ENCODE measurements at regions not wholly inside any gene's neighbourhood (a gene's known extent, or its start where the extent isn't known, plus 50 kb on each side); places are given as distances from the start of the nearest gene placed in this dataset.
A peak's percentile ranks its signal among the peaks of the same experiment; 100 is the strongest.

DNA sequence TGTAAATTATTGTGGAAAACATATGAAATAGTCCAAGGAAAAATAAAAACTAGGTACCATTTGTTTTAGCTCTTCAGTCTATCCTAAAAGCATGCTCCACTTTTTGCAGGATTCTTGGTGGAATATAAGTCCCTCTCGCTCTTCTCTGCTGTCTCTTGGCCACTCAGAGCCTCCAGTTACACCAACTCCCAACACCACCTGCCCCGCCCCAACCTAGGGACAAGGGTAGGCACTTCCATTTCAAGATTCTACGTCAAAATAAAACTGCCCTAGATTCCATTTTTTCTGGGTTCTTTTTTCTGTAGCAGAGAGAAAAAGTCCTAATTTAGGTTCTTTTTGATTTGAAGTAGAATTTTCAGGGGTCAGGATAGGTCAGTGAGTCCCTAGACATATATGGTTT lies 1036.2 kb upstream of the POU3F3 start:
- no peak overlapping the region for H2AFZ ChIP-seq
- Mint-ChIP-seq H3K27me3 (ENCODE audit: insufficient read depth, low read depth, poor library complexity) (peaks cover 2% of the 10 kb centered on the region), H3K36me3 (ENCODE audit: low read depth) (peaks cover 3% of the 10 kb centered on the region; the same call in 1 of the 3 replicates), H3K4me3 (no peak overlapping the region), H3K27ac (peak overlapping the region; percentile 33; the same call in 1 of the 2 replicates), H3K9me3 (no peaks in the 10 kb centered on the region), H3K4me1 (peaks cover 28% of the 10 kb centered on the region)
- DNase-seq (ENCODE audit: low spot score) (peak; percentile 17), ATAC-seq (peak; percentile 73)
- no peak overlapping the region for H3K4me3 ChIP-seq
- H3K36me3 ChIP-seq (ENCODE audit: insufficient read depth) = no peaks in the 10 kb centered on the region
- H3F3A ChIP-seq (replicated peaks; ENCODE audit: low read depth) = no peaks in the 10 kb centered on the region
- 0 out of 2 replicates have a peak, but pooled peaks cover 3% of the 10 kb centered on the region for H3K9me2 ChIP-seq (ENCODE audit: insufficient read depth)
- H3K27ac ChIP-seq (ENCODE audit: low read depth) = no peak overlapping the region
- no peaks in the 10 kb centered on the region for H4K20me1 ChIP-seq (replicated peaks; ENCODE audit: insufficient read depth)
- peak overlapping the region; percentile 21 for H3K4me2 ChIP-seq
- peaks cover 24% of the 10 kb centered on the region for H3K4me1 ChIP-seq (ENCODE audit: insufficient read depth)
- TF ChIP-seq NANOG (IDR thresholded peaks at IDR 0.05; ENCODE audit: borderline replicate concordance) = no peak
- TF ChIP-seq, protein P1, sequence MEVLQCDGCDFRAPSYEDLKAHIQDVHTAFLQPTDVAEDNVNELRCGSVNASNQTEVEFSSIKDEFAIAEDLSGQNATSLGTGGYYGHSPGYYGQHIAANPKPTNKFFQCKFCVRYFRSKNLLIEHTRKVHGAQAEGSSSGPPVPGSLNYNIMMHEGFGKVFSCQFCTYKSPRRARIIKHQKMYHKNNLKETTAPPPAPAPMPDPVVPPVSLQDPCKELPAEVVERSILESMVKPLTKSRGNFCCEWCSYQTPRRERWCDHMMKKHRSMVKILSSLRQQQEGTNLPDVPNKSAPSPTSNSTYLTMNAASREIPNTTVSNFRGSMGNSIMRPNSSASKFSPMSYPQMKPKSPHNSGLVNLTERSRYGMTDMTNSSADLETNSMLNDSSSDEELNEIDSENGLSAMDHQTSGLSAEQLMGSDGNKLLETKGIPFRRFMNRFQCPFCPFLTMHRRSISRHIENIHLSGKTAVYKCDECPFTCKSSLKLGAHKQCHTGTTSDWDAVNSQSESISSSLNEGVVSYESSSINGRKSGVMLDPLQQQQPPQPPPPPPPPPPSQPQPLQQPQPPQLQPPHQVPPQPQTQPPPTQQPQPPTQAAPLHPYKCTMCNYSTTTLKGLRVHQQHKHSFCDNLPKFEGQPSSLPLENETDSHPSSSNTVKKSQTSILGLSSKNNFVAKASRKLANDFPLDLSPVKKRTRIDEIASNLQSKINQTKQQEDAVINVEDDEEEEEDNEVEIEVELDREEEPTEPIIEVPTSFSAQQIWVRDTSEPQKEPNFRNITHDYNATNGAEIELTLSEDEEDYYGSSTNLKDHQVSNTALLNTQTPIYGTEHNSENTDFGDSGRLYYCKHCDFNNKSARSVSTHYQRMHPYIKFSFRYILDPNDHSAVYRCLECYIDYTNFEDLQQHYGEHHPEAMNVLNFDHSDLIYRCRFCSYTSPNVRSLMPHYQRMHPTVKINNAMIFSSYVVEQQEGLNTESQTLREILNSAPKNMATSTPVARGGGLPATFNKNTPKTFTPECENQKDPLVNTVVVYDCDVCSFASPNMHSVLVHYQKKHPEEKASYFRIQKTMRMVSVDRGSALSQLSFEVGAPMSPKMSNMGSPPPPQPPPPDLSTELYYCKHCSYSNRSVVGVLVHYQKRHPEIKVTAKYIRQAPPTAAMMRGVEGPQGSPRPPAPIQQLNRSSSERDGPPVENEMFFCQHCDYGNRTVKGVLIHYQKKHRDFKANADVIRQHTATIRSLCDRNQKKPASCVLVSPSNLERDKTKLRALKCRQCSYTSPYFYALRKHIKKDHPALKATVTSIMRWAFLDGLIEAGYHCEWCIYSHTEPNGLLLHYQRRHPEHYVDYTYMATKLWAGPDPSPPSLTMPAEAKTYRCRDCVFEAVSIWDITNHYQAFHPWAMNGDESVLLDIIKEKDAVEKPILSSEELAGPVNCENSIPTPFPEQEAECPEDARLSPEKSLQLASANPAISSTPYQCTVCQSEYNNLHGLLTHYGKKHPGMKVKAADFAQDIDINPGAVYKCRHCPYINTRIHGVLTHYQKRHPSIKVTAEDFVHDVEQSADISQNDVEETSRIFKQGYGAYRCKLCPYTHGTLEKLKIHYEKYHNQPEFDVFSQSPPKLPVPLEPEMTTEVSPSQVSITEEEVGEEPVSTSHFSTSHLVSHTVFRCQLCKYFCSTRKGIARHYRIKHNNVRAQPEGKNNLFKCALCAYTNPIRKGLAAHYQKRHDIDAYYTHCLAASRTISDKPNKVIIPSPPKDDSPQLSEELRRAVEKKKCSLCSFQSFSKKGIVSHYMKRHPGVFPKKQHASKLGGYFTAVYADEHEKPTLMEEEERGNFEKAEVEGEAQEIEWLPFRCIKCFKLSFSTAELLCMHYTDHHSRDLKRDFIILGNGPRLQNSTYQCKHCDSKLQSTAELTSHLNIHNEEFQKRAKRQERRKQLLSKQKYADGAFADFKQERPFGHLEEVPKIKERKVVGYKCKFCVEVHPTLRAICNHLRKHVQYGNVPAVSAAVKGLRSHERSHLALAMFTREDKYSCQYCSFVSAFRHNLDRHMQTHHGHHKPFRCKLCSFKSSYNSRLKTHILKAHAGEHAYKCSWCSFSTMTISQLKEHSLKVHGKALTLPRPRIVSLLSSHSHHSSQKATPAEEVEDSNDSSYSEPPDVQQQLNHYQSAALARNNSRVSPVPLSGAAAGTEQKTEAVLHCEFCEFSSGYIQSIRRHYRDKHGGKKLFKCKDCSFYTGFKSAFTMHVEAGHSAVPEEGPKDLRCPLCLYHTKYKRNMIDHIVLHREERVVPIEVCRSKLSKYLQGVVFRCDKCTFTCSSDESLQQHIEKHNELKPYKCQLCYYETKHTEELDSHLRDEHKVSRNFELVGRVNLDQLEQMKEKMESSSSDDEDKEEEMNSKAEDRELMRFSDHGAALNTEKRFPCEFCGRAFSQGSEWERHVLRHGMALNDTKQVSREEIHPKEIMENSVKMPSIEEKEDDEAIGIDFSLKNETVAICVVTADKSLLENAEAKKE (CRISPR knock-in tag; IDR thresholded peaks at IDR 0.05) = peak; percentile 56; the same call in 1 of the 2 replicates
- no peaks in the 10 kb centered on the region for H3K79me2 ChIP-seq (replicated peaks; ENCODE audit: insufficient read depth)
- no peaks in the 10 kb centered on the region for H3K27me3 ChIP-seq (ENCODE audit: insufficient read depth)

DNA sequence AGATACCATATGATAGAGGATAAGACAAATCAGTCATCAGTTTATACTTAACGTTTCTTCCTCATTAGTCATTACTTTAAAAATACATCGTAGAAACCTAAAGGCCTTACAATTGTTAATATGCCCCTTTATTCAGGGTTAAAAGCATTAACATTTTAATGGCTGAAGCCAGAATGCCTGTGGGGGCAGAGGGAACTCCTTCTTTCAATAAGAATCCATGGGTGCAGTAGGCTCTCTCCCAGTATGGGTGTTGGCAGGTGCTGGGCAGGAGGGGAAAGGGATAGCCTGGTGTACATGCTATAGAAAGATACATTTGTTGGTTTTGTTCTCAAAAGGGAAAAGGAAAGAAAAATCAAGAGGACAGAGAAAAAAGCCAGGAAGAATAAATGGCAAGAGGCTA lies 1035.7 kb upstream of the POU3F3 start:
- Histone ChIP-seq H3K27me3 (ENCODE audit: insufficient read depth) (no peaks in the 10 kb centered on the region), H2AFZ (no peak overlapping the region), H4K20me1 (replicated peaks; ENCODE audit: insufficient read depth) (no peaks in the 10 kb centered on the region), H3F3A (replicated peaks; ENCODE audit: low read depth) (no peaks in the 10 kb centered on the region), H3K27ac (ENCODE audit: low read depth) (no peak overlapping the region), H3K79me2 (replicated peaks; ENCODE audit: insufficient read depth) (no peaks in the 10 kb centered on the region), H3K36me3 (ENCODE audit: insufficient read depth) (no peaks in the 10 kb centered on the region), H3K4me1 (ENCODE audit: insufficient read depth) (peaks cover 28% of the 10 kb centered on the region), H3K9me2 (ENCODE audit: insufficient read depth) (0 out of 2 replicates have a peak, but pooled peaks cover 3% of the 10 kb centered on the region), H3K4me2 (peak overlapping the region; percentile 21), H3K4me3 (no peak overlapping the region)
- peak; percentile 28 for DNase-seq (ENCODE audit: low spot score)
- H3K36me3 Mint-ChIP-seq (ENCODE audit: low read depth) = peaks cover 3% of the 10 kb centered on the region; the same call in 1 of the 3 replicates
- peak overlapping the region; percentile 45 for H3K4me3 Mint-ChIP-seq
- H3K27me3 Mint-ChIP-seq (ENCODE audit: insufficient read depth, low read depth, poor library complexity) = peaks cover 2% of the 10 kb centered on the region
- H3K9me3 Mint-ChIP-seq = no peaks in the 10 kb centered on the region
- peak; percentile 83 for ATAC-seq
- peaks cover 32% of the 10 kb centered on the region for H3K4me1 Mint-ChIP-seq
- no peak overlapping the region; the same call in 1 of the 2 replicates for H3K27ac Mint-ChIP-seq
- TF ChIP-seq, protein P2, sequence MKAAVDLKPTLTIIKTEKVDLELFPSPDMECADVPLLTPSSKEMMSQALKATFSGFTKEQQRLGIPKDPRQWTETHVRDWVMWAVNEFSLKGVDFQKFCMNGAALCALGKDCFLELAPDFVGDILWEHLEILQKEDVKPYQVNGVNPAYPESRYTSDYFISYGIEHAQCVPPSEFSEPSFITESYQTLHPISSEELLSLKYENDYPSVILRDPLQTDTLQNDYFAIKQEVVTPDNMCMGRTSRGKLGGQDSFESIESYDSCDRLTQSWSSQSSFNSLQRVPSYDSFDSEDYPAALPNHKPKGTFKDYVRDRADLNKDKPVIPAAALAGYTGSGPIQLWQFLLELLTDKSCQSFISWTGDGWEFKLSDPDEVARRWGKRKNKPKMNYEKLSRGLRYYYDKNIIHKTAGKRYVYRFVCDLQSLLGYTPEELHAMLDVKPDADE (IDR thresholded peaks at IDR 0.05) = no peak
- TF ChIP-seq NANOG (IDR thresholded peaks at IDR 0.05; ENCODE audit: borderline replicate concordance) (peak; percentile 44; the same call in 1 of the 2 replicates), STAT1 (IDR thresholded peaks at IDR 0.05; ENCODE audit: unreplicated experiment) (no peak), ZNF331 (CRISPR knock-in tag; IDR thresholded peaks at IDR 0.05; ENCODE audit: low read depth) (no peak), EZH2phosphoT487 (IDR thresholded peaks at IDR 0.05; ENCODE audit: unreplicated experiment) (no peak), ZNF114 (CRISPR knock-in tag; IDR thresholded peaks at IDR 0.05) (no peak)
- TF ChIP-seq, protein P3, sequence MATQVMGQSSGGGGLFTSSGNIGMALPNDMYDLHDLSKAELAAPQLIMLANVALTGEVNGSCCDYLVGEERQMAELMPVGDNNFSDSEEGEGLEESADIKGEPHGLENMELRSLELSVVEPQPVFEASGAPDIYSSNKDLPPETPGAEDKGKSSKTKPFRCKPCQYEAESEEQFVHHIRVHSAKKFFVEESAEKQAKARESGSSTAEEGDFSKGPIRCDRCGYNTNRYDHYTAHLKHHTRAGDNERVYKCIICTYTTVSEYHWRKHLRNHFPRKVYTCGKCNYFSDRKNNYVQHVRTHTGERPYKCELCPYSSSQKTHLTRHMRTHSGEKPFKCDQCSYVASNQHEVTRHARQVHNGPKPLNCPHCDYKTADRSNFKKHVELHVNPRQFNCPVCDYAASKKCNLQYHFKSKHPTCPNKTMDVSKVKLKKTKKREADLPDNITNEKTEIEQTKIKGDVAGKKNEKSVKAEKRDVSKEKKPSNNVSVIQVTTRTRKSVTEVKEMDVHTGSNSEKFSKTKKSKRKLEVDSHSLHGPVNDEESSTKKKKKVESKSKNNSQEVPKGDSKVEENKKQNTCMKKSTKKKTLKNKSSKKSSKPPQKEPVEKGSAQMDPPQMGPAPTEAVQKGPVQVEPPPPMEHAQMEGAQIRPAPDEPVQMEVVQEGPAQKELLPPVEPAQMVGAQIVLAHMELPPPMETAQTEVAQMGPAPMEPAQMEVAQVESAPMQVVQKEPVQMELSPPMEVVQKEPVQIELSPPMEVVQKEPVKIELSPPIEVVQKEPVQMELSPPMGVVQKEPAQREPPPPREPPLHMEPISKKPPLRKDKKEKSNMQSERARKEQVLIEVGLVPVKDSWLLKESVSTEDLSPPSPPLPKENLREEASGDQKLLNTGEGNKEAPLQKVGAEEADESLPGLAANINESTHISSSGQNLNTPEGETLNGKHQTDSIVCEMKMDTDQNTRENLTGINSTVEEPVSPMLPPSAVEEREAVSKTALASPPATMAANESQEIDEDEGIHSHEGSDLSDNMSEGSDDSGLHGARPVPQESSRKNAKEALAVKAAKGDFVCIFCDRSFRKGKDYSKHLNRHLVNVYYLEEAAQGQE (IDR thresholded peaks at IDR 0.05; ENCODE audit: unreplicated experiment) = no peak
